Prostate gland (tissue), 2 donors: ENCODE measurements at regions not wholly inside any gene's neighbourhood (a gene's known extent, or its start where the extent isn't known, plus 50 kb on each side); places are given as distances from the start of the nearest gene placed in this dataset.

Experiments used
- DNase-seq: peaks from one replicate; pipeline ENCODE4 v3.0.0-alpha.2; 2019; ENCODE audit warnings: low spot score
- H3K27ac ChIP-seq, 2 donors: fragments of 200-600 bp; sonication (generic); 2 replicates each; pipeline ENCODE4 v1.5.1; 2017 to 2019
- H3K27me3 ChIP-seq: fragments of 200-600 bp; sonication (generic); replicated peaks from 2 replicates; pipeline ENCODE4 v1.5.1; 2019; ENCODE audit not compliant: insufficient read depth
- H3K36me3 ChIP-seq, 2 donors: fragments of 200-600 bp; sonication (generic); 1 replicate in 1 of 2; 2 replicates in 1 of 2; pipeline versions ENCODE4 v1.5.1 to v1.8.1; 2017 to 2019
- H3K4me1 ChIP-seq: fragments of 200-600 bp; sonication (generic); replicated peaks from 2 replicates; pipeline ENCODE4 v1.5.1; 2019
- H3K4me3 ChIP-seq, 2 donors: fragments of 200-600 bp; sonication (generic); 2 replicates each; pipeline ENCODE4 v1.5.1; 2017 to 2019
- H3K9me3 ChIP-seq: fragments of 200-600 bp; sonication (generic); 2 replicates; pipeline ENCODE4 v1.5.1; 2017
- POLR2A ChIP-seq: fragments of 450-650 bp; IDR thresholded peaks from one replicate; pipeline ENCODE4 v1.6.1; 2016; ENCODE audit warnings: antibody characterized with exemption, mild to moderate bottlenecking
- POLR2AphosphoS5 ChIP-seq: sonication (generic); formaldehyde crosslinking; IDR thresholded peaks from one replicate; pipeline ENCODE4 v1.6.1; 2017; ENCODE audit warnings: antibody characterized with exemption
- WGBS: methylation state at CpG from one replicate; pipeline ENCODE4 v1.1.5; 2018; 5-methylcytosine and 5-hydroxymethylcytosine counted together
- intact Hi-C: fragments of 100-400 bp; cut with DNase I; formaldehyde crosslinking; loops from one replicate; pipeline ENCODE4 v1.14.2; 2022
- TF ChIP-seq, protein P1 (sequence below), 4 experiments: fragments of 200-600 bp in 2 of 4; fragments of 450-650 bp in 2 of 4; sonication (generic) in 2 of 4; IDR thresholded peaks; 1 replicate in 3 of 4; 2 replicates in 1 of 4; pipeline ENCODE4 v1.5.1; 2016 to 2019; ENCODE audit warnings: antibody characterized with exemption in 4 of 4, mild to moderate bottlenecking in 2 of 4, moderate library complexity in 2 of 4

DNA sequence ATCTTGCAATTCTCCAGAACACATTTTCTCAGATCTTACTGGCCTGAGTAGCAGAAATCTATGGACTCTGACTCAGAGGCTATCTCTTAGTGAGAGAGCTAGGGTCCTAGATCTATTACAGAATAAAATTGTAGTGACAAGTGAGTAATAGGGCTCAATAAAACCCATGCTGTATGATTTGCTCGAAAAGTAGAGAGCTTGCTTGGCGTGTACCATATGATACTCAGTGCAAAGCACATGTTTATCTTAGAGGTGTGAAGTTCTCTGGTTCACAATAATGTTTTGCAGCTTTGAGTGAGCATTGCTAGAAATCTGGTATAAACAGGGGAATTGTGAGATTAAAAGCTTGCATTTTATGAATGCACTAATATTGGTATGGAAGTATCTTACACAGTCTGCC lies 87.8 kb upstream of the PRSS16 start:
- Histone ChIP-seq H3K36me3 (no peaks in the 10 kb centered on the region), H3K4me1 (no peaks in the 10 kb centered on the region), H3K27me3 (no peaks in the 10 kb centered on the region), H3K27ac (no peak overlapping the region), H3K4me3 (no peak overlapping the region), H3K9me3 (no peaks in the 10 kb centered on the region)
- TF ChIP-seq POLR2AphosphoS5, result no peak
- 87% methylated on average over 2 of the region's 2 CpGs for WGBS
- DNase-seq, result no peak
- intact Hi-C loops, result no loop called here

DNA sequence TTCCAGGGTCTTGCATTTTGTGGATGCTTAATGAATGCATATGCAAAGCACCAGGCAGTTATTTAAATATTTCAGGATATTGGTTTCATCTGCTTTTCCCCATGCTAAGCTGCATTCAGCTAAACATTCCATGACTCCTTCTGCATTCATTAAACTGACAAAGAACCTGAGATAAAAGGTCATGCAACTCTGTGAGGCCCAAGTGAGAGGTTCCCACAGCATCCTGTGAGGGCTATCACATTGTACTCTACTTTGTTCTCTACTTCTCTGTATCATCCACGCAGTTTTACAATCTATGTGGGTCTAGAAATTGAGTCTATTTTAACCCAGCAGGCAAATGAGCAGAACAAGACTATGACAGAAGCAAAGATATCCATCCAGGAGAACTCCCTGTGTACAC lies 86.4 kb upstream of the PRSS16 start:
- 44% methylated on average over 1 of the region's 1 CpG for WGBS
- Histone ChIP-seq H3K9me3 (no peaks in the 10 kb centered on the region), H3K36me3 (no peaks in the 10 kb centered on the region), H3K27ac (no peak overlapping the region), H3K4me3 (no peak overlapping the region), H3K27me3 (no peaks in the 10 kb centered on the region), H3K4me1 (no peaks in the 10 kb centered on the region)
- TF ChIP-seq POLR2A (no peak), POLR2AphosphoS5 (no peak)
- TF ChIP-seq, protein P1, sequence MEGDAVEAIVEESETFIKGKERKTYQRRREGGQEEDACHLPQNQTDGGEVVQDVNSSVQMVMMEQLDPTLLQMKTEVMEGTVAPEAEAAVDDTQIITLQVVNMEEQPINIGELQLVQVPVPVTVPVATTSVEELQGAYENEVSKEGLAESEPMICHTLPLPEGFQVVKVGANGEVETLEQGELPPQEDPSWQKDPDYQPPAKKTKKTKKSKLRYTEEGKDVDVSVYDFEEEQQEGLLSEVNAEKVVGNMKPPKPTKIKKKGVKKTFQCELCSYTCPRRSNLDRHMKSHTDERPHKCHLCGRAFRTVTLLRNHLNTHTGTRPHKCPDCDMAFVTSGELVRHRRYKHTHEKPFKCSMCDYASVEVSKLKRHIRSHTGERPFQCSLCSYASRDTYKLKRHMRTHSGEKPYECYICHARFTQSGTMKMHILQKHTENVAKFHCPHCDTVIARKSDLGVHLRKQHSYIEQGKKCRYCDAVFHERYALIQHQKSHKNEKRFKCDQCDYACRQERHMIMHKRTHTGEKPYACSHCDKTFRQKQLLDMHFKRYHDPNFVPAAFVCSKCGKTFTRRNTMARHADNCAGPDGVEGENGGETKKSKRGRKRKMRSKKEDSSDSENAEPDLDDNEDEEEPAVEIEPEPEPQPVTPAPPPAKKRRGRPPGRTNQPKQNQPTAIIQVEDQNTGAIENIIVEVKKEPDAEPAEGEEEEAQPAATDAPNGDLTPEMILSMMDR (IDR thresholded peaks at IDR 0.05), result no peak
- intact Hi-C loops, result no loop called here
- no peak for DNase-seq

GRCh38 chr6:27161603-27161945 lies 85.9 kb upstream of the PRSS16 start:
- TF ChIP-seq, protein P1 (IDR thresholded peaks at IDR 0.05), result no peak
- TF ChIP-seq POLR2A (no peak), POLR2AphosphoS5 (no peak)
- H3K4me1 ChIP-seq, result no peaks in the 10 kb centered on the region
- H3K9me3 ChIP-seq, result no peaks in the 10 kb centered on the region
- H3K27me3 ChIP-seq, result no peaks in the 10 kb centered on the region
- H3K36me3 ChIP-seq, result no peaks in the 10 kb centered on the region
- no peak for DNase-seq
- 63% methylated on average over 4 of the region's 4 CpGs for WGBS
- intact Hi-C loops, result no loop called here
- H3K27ac ChIP-seq, result no peak overlapping the region
- no peak overlapping the region for H3K4me3 ChIP-seq

DNA sequence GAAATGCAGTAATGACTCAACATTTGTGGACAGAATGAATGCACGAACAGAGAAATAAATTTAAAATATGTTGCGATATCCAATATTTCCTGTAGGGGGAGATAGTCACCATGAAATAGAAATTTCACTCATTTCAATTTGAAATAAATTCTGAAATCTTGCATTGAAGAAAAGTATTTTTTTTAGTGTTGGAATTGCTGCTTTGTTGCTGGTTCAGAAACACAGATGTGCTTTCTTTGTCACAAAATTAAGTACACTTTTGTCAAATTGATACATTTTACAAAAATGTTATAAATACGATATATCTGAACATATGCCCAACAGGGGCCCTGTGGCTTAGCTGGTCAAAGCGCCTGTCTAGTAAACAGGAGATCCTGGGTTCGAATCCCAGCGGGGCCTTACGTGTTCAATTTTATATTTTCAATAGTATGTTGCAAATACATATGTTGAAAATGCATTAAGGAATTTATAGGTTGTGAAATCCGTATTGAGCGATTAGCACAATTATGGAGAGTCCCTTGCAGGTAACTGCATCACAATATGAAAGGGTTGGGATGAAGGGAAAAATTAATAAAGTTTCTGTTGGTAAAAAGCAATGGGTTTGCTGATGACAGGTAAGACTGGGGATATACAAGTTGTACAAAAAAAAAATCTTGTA lies 85.4 kb upstream of the PRSS16 start:
- 21% methylated on average over 9 of the region's 9 CpGs for WGBS
- Histone ChIP-seq H3K27ac (no peak overlapping the region), H3K27me3 (no peaks in the 10 kb centered on the region), H3K4me3 (no peak overlapping the region), H3K4me1 (no peaks in the 10 kb centered on the region), H3K36me3 (no peaks in the 10 kb centered on the region), H3K9me3 (no peaks in the 10 kb centered on the region)
- no peak for DNase-seq
- no peak for TF ChIP-seq POLR2A
- TF ChIP-seq POLR2AphosphoS5, result no peak
- TF ChIP-seq, protein P1 (IDR thresholded peaks at IDR 0.05), result peak; percentile 28 to 82 (median 79)
- intact Hi-C loops, result no loop called here

- Histone ChIP-seq H3K27me3 (no peaks in the 10 kb centered on the region), H3K4me3 (no peak overlapping the region), H3K4me1 (no peaks in the 10 kb centered on the region), H3K36me3 (no peaks in the 10 kb centered on the region), H3K9me3 (no peaks in the 10 kb centered on the region), H3K27ac (no peak overlapping the region)
- TF ChIP-seq POLR2AphosphoS5, result no peak
- no peak for TF ChIP-seq POLR2A
- TF ChIP-seq, protein P1 (IDR thresholded peaks at IDR 0.05), result no peak
- intact Hi-C loops, result no loop called here
- DNase-seq, result no peak
Observed at GRCh38 chr6:27163834-27164233, 83.7 kb upstream of the PRSS16 start.
